Stimulated activated CD8-positive, alpha-beta memory T cell treated with anti-CD3 and anti-CD28 coated beads, Interleukin-15, amount 100 ng/mL, for 24 hours (primary cell): ENCODE measurements at regions not wholly inside any gene's neighbourhood (a gene's known extent, or its start where the extent isn't known, plus 50 kb on each side); places are given as distances from the start of the nearest gene placed in this dataset.

Experiments
- DNase-seq: peaks from one replicate; pipeline ENCODE4 v3.0.0-alpha.2; 2020; ENCODE audit warnings: low read depth

DNA sequence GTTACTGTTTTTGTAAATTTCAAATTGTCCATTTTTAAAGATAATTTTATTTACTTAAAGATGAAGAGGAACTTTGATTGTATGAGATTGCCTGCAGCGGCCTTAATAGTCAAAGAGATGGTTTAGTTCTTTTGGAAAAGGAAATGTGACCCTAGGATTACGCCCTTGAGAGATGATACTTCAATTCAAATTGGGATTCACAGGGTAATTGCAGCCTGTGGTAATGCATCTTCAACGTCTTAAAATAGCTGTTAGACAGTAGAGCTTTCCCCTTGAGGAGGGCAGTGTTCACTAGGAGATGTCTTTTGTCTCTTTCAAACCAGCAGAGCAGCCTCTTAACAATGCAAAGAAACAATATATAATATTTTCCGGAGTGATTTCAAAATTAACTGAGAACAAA, 127.1 kb downstream of the TAF11L14 start:
- no peak for DNase-seq

- no peak for DNase-seq
Observed at GRCh38 chr5:17763301-17763700, 129.0 kb downstream of the TAF11L14 start.

- DNase-seq: no peak
Observed at GRCh38 chr5:17766031-17766430, 131.8 kb downstream of the TAF11L14 start.

- no peak for DNase-seq
Observed at GRCh38 chr5:17769277-17769676, 135.0 kb downstream of the TAF11L14 start.

- DNase-seq: no peak
Observed at GRCh38 chr5:17772232-17772631, 138.0 kb downstream of the TAF11L14 start.

GRCh38 chr5:17785774-17786173, 151.5 kb downstream of the TAF11L14 start:
- DNase-seq: no peak

GRCh38 chr5:17788351-17788750, 154.1 kb downstream of the TAF11L14 start:
- DNase-seq: no peak

DNA sequence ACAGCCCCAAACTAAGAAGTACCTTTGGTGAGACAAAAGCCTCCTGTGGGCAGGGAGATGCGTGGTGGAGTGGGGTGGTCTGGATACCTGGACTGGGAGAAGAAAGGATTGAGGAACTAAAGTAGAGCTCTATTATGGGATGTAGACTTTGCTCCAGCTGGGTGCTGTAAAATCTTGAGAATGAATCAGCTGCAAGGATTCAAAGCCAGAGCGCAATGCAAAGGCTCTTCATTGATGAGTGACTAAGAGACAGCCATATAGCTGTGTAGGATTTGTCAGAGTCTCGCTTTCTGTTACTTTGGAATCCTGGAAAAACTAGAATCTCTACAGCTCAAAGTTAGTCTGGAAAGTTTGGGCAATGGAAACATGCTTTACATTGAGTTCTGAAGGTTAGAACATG, 159.9 kb downstream of the TAF11L14 start:
- DNase-seq: no peak

GRCh38 chr5:17794815-17795214, 160.6 kb downstream of the TAF11L14 start:
- no peak for DNase-seq

DNA sequence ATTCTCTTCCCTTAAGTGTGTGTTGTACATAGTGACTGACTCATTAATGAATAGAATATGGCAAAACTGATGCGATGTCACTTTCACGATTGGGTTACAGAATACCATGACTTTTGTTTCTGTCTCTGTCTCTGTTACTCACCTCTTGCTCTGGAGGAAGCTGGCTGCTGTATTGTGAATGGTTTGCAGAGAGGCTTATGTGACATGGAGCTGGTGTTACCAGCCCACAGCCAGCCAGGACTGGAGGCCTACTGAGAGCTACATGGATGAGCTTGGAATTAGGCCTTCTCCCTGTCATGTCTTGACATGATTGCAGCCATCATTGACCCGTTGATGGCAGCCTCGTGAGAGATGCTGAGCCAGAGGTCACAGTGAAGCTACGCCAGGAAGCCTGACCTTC, 161.9 kb downstream of the TAF11L14 start:
- DNase-seq: no peak

DNA sequence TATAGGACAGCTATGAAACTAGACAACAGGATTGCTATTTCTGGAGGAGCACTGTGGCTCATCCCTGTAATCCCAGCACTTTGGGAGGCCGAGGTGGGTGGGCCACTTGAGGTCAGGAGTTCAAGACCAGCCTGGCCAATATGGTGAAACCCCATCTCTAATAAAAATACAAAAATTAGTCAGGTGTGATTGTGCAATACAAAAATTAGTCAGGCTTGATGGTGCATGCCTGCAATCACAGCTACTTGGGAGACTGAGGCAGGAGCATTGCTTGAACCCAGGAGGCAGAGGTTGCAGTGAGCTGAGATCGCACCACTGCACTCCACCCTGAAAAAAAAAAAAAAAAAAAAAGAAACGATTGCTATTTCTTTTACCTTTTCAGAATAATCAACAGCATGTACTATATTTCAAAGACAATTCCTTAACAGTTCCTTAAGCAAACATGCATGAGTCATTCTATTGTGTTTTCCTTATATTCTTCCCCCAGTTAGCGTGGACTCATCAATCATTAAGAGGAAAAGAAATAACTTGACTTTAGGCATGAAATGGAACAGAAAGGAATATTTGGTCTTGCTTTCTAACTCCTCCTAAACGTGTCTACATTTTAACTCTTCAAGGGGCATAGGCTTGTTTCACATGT, 162.6 kb downstream of the TAF11L14 start:
- no peak for DNase-seq

DNA sequence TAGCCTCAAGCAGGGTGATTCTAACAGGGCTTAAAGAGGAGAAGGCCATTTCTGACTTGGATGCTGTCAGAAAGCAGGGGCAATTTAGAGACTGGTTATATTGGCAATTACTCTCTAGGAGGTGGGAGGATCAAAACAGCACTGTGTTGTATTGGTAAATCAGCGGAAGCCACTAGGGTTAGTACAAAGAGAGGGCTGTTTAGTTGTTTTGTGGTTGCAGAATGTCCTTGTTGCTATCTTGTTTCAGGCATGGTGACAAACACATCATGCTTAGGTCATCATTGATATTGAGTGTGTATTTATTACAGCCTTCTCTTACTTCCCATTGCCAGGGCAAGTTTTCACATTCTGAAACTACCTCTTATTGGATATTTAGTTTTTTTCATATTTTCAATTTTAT, 165.3 kb downstream of the TAF11L14 start:
- no peak for DNase-seq

DNA sequence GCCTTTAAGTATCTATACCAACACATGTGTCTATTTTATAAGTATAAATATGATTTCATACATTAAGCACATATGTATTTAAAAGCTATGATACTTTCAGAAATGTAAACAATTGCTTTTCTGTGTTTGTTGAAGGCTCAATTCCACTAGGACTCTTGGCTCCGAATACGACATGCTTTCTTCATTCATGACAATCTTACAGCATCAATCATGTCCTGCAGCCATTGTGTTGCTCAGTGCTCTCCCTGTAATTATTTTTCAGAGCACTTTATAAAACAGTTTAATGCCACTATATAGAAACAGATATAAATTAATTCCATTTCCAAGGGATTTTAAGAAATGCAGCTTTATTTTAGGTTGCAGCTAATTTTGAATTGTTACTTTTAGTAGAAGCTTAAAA, 167.3 kb downstream of the TAF11L14 start:
- no peak for DNase-seq

DNA sequence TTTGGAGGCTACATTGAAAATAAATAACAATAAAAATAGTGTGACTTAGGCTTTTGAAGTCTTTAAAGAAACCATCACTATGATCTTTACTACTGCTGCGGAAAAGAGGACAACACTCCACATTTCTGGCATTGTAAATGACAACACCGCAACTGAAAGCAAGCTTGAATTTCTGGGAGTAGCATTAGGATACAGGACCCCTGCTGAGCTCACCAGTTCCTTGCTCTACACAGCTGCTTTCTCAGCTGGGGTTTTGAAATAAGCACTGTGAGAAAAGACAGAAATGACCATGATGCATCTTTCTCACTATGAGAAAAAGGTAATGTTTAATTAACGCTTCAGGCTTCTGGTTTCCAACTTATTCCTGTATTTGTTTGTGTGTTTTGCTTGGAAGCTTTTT, 168.0 kb downstream of the TAF11L14 start:
- DNase-seq: no peak

- DNase-seq: no peak
Observed at GRCh38 chr5:17803971-17804370, 169.7 kb downstream of the TAF11L14 start.

- no peak for DNase-seq
Observed at GRCh38 chr5:17805227-17805825, 171.1 kb downstream of the TAF11L14 start.

DNA sequence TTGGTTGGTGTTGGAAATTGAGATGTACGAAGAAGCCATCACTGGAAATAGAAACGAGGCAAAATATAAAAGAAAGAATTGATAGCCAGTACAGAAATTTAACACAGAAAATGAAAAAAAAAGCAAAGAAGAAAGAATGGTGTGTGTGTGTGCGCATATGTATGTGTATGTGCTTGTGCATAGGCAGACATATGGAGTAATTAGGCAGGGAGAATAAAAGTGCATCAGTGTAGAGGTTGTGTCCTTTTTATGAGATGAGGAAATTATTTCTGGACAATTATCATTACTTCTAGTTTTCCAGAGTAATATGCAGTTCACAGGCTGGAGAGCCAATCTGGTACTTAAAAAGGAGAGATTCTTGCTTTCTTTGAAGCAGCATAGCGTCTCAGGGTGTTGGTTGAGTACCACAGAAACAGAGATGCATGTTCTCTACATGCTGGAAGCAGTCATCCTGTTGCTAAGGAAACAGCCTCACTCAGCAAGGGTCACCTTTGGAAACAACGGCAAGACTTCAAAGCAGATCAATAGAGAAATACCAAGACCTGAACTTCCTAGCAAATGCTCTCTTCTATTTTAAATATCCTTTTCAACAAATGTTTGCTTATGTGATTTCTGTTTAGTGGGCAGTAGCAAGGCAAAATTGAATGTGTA, 172.7 kb downstream of the TAF11L14 start:
- DNase-seq: no peak

DNA sequence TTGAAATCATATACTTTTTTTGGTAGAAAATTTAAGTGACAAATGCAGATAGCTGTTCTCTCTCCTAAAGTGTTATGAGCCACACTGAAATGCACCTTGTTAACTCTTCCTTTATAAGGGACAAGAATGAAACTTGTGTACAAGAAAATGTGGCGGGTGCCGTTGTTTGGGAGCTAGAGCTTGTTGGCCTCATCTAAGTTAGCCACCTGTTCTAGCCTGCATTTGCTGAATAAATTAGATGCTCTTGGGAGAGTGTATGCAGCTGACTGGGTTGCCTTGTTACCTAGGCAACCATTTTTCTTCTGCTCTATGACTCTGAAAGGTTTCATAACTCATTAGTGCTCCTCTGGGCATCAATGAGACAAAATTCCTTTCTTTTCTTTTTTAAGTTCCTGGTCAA, 174.3 kb downstream of the TAF11L14 start:
- DNase-seq: no peak

DNA sequence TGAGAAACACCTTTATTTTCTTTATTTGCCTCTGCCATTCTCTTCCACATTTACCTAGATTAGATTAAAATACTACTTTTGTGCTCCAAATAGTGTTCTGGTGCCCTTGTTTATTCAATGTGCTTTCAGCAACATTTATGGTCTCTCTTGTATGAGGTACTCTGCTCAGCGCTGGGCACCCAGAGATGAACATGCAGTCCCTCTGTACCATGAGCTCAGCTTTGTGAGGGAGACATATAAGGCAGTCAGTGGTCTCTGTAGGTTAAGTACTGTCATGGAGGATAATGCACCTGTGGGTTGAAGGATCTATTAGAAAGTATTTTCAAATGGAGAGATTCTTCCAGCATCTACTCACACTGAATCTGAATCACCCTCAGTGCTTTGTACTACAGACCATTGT, 176.5 kb downstream of the TAF11L14 start:
- no peak for DNase-seq

- DNase-seq: no peak
Observed at GRCh38 chr5:17813214-17813613, 179.0 kb downstream of the TAF11L14 start.

DNA sequence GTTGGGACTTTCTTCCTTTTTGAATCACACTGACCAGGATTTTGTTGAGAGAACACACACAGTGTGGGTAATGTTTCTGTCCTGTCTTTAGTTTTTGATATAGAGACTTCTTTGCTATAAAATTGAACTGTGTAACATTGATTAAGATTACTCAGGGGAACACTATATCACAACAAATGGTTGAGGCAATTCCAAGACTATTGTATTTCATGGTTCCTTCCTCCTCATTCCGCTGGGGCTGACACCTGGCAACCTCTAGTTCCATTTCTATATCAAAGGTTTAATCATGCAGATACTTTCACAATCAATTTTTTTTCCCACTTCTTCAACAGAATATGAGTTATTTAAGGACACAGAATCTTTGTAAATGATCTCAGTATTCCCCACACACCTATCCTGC, 182.2 kb downstream of the TAF11L14 start:
- no peak for DNase-seq

GRCh38 chr5:17816944-17817343, 182.7 kb downstream of the TAF11L14 start:
- DNase-seq: no peak

DNA sequence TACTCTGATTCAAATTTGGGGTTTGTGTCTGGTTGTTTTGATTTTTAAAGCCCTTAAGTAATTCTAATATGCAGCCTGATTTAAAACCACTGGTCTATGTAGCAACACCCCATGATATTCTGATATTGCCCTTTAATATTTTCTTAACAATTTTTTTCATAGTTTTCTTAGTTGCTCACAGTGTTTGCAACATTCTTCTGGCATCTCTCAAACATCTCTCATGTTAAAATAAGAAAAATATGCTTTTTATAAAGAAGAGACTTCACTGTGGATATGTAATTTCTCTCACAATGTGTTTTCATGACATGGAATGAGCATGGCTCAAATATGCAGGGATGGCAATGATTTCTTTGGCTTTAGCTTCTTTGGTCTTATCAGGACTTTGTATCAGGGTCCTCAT, 183.7 kb downstream of the TAF11L14 start:
- no peak for DNase-seq

DNA sequence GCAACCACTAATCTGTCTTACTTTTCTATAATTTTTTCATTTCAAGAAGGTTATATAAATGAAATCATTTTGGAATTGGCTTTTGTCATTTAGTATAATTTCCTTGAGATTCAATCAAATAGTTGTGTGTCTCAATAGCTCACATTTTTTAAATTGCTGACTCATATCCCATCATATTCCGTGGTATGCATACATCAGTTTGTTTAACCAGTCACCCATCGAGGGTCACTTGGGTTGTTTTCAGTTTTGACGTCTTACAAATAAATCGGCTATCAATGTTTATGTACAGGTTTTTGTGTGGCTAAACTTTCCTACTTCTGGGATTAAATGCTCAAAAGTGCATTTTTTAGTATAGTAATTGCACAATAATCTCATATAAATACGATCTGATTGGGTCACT, 185.5 kb downstream of the TAF11L14 start:
- DNase-seq: no peak
